ENCODE measurements at regions not wholly inside any gene's neighbourhood (a gene's known extent, or its start where the extent isn't known, plus 50 kb on each side); places are given as distances from the start of the nearest gene placed in this dataset.
"Not testable (repeated sequence)": the region's sequence is repeated elsewhere in the genome, so short reads cannot be mapped to it uniquely, and the experiment has no call there.

GRCh38 chr17:15872677-15873076 lies 72.3 kb upstream of the ADORA2B start:
- peak; percentile 64 for TF ChIP-seq SPI1 (IDR thresholded peaks at IDR 0.05; ENCODE audit: borderline replicate concordance, low read depth)
- H3K27me3 ChIP-seq (ENCODE audit: insufficient read depth, poor library complexity, severe bottlenecking); DNase-seq (ENCODE audit: low read depth in 1 of 2, low spot score in 1 of 2); H3K27ac ChIP-seq (replicated peaks); H3K4me3 ChIP-seq (replicated peaks; ENCODE audit: insufficient read depth, low read length): not testable (repeated sequence)

- not testable (repeated sequence) for H3K4me3 ChIP-seq (replicated peaks; ENCODE audit: insufficient read depth, low read length); DNase-seq (ENCODE audit: low read depth in 1 of 2, low spot score in 1 of 2); H3K27ac ChIP-seq (replicated peaks); H3K27me3 ChIP-seq (ENCODE audit: insufficient read depth, poor library complexity, severe bottlenecking)
These were observed 66.9 kb upstream of the ADORA2B start for GRCh38 chr17:15877882-15878500.

GRCh38 chr17:15882058-15882720 lies 62.7 kb upstream of the ADORA2B start:
- no peak for DNase-seq (ENCODE audit: low read depth in 1 of 2, low spot score in 1 of 2)
- Histone ChIP-seq H3K27ac (replicated peaks) (no peak overlapping the region), H3K27me3 (ENCODE audit: insufficient read depth, poor library complexity, severe bottlenecking) (no peaks in the 10 kb centered on the region), H3K4me3 (replicated peaks; ENCODE audit: insufficient read depth, low read length) (no peak overlapping the region)
- TF ChIP-seq SPI1 (IDR thresholded peaks at IDR 0.05; ENCODE audit: borderline replicate concordance, low read depth) (no peak), POLR2AphosphoS5 (IDR thresholded peaks at IDR 0.05; ENCODE audit: low read depth) (no peak), GABPA (IDR thresholded peaks at IDR 0.05; ENCODE audit: low read depth) (no peak)

- TF ChIP-seq POLR2AphosphoS5 (IDR thresholded peaks at IDR 0.05; ENCODE audit: low read depth), result no peak
- TF ChIP-seq REST (IDR thresholded peaks at IDR 0.05; ENCODE audit: insufficient replicate concordance, low read depth), result no peak
- no peak for TF ChIP-seq SPI1 (IDR thresholded peaks at IDR 0.05; ENCODE audit: borderline replicate concordance, low read depth)
- no peak for TF ChIP-seq GABPA (IDR thresholded peaks at IDR 0.05; ENCODE audit: low read depth)
- TF ChIP-seq CTCF (IDR thresholded peaks at IDR 0.05; ENCODE audit: insufficient read depth, low read length), result no peak
- Histone ChIP-seq H3K27ac (replicated peaks) (no peak overlapping the region), H3K27me3 (ENCODE audit: insufficient read depth, poor library complexity, severe bottlenecking) (no peaks in the 10 kb centered on the region), H3K4me3 (replicated peaks; ENCODE audit: insufficient read depth, low read length) (no peak overlapping the region)
- DNase-seq (ENCODE audit: low read depth in 1 of 2, low spot score in 1 of 2), result no peak
These were observed 62.2 kb upstream of the ADORA2B start for GRCh38 chr17:15882777-15883176.

GRCh38 chr17:15883617-15884111 lies 61.3 kb upstream of the ADORA2B start:
- peak; percentile 41 to 52 for DNase-seq (ENCODE audit: low read depth in 1 of 2, low spot score in 1 of 2)
- Histone ChIP-seq H3K27me3 (ENCODE audit: insufficient read depth, poor library complexity, severe bottlenecking) (no peaks in the 10 kb centered on the region), H3K27ac (replicated peaks) (0 out of 2 replicates have a peak overlapping the region, but pooled peaks have one; percentile 30), H3K4me3 (replicated peaks; ENCODE audit: insufficient read depth, low read length) (no peak overlapping the region)
- no peak for TF ChIP-seq CTCF (IDR thresholded peaks at IDR 0.05; ENCODE audit: insufficient read depth, low read length)
- TF ChIP-seq POLR2AphosphoS5 (IDR thresholded peaks at IDR 0.05; ENCODE audit: low read depth), result no peak
- no peak for TF ChIP-seq GABPA (IDR thresholded peaks at IDR 0.05; ENCODE audit: low read depth)
- no peak for TF ChIP-seq REST (IDR thresholded peaks at IDR 0.05; ENCODE audit: insufficient replicate concordance, low read depth)
- no peak for TF ChIP-seq SPI1 (IDR thresholded peaks at IDR 0.05; ENCODE audit: borderline replicate concordance, low read depth)
